HUES48 (cell line): ENCODE measurements at regions not wholly inside any gene's neighbourhood (a gene's known extent, or its start where the extent isn't known, plus 50 kb on each side); places are given as distances from the start of the nearest gene placed in this dataset.
"Not testable (repeated sequence)": the region's sequence is repeated elsewhere in the genome, so short reads cannot be mapped to it uniquely, and the experiment has no call there.

Experiments used
- H3K27ac ChIP-seq: one replicate; pipeline ENCODE4 v1.7.0; 2013; ENCODE audit warnings: low read depth, low read length, inconsistent platforms
- H3K27me3 ChIP-seq: 2 replicates; pipeline ENCODE4 v1.6.1; 2013; ENCODE audit warnings: mild to moderate bottlenecking, low read length; ENCODE audit not compliant: control insufficient read depth, insufficient read depth
- H3K36me3 ChIP-seq: 2 replicates; pipeline ENCODE4 v1.6.1; 2013; ENCODE audit warnings: low read length; ENCODE audit not compliant: control insufficient read depth, insufficient read depth
- H3K4me1 ChIP-seq: 2 replicates; pipeline ENCODE4 v1.6.1; 2013; ENCODE audit warnings: mild to moderate bottlenecking, low read length; ENCODE audit not compliant: control insufficient read depth, insufficient read depth
- H3K4me3 ChIP-seq: 2 replicates; pipeline ENCODE4 v1.5.1; 2013; ENCODE audit warnings: mild to moderate bottlenecking, low read depth, low read length
- H3K9ac ChIP-seq: 2 replicates; pipeline ENCODE4 v1.6.1; 2013; ENCODE audit warnings: mild to moderate bottlenecking, low read depth, low read length, moderate library complexity
- H3K9me3 ChIP-seq: 2 replicates; pipeline ENCODE4 v1.6.1; 2013; ENCODE audit warnings: low read length; ENCODE audit not compliant: control insufficient read depth, insufficient read depth

DNA sequence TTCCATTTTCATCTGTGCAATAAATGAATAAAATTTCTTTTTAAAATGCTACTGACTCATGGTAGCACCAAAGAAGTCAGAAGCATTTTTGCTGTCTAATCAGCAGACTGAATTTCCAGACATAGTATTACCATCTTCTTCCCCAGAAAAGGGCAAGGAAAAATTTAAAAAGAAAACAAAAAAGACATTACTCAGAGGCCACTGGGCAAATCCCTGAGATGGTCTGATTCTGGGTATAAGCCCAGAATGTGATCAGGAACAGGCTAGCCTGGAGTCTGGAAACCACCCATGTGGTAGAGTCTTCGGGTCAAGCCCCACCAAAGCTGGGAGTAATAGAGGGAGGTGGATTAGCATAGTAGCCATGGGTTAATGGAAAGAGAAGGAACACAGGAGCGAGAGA, 342.8 kb downstream of the FBXW7 start:
- H3K4me3 ChIP-seq, result no peak overlapping the region
- no peaks in the 10 kb centered on the region for H3K9me3 ChIP-seq
- H3K36me3 ChIP-seq, result no peaks in the 10 kb centered on the region
- no peak overlapping the region for H3K9ac ChIP-seq
- H3K4me1 ChIP-seq, result no peaks in the 10 kb centered on the region
- H3K27ac ChIP-seq, result no peak overlapping the region
- no peaks in the 10 kb centered on the region for H3K27me3 ChIP-seq

DNA sequence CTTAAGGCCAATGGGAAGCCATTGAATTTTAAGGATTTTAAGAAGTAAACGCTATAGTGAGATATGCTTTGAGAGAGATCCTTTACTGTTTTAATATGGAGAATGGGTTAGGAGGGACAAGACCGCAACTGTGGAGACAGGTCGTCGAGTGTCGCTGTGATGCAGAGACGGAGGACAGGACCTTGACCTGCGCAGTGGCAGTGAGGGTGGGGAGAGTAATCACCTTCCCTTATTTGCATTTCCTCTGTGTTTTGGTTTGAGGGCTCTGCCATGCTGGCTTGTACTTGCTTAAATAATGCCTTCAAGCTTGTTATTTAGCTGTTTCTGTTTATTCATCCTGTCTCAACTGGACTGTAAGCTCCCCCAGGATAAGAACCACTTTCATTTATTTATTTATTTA, 345.0 kb downstream of the FBXW7 start:
- Histone ChIP-seq H3K9ac (no peak overlapping the region), H3K27ac (no peak overlapping the region), H3K27me3 (no peaks in the 10 kb centered on the region), H3K9me3 (no peaks in the 10 kb centered on the region), H3K4me1 (no peaks in the 10 kb centered on the region), H3K4me3 (no peak overlapping the region), H3K36me3 (no peaks in the 10 kb centered on the region)

DNA sequence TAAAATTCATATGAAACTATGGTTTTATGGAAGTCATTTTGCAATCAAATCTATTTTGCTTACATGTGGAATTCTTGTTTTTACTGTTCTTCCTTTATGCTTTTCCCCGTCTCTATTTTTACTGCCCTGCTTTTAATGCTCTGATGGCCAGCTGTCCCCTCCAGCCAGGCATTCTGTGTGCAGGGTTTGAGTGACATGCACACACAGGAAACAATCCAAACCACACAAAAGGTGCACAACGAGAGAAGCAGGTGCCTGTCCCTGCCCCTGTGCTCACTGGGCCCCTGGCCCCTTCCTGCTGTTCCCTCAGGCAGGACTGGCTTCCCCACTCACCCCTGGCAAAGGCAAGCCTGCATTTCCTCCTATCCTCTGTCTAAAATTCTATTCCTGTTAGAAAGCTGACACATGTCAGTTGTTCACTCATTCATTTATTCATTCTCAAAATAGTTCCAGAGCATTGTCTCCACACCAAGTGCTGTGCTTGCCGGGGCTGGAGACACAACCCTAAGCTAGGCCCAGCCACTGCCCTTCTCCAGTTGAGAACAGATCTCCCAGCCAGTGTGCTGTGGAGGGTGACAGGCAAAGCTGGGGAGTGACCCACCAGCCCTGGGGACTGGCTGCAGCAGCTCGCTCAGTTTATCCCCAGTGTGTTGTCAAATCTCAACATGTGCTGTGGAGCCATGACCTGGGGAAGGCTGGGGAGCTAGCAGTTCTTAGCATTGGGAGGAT, 346.3 kb downstream of the FBXW7 start:
- no peaks in the 10 kb centered on the region for H3K4me1 ChIP-seq
- no peak overlapping the region for H3K9ac ChIP-seq
- no peak overlapping the region for H3K4me3 ChIP-seq
- no peak overlapping the region for H3K27ac ChIP-seq
- no peaks in the 10 kb centered on the region for H3K27me3 ChIP-seq
- no peaks in the 10 kb centered on the region for H3K9me3 ChIP-seq
- no peaks in the 10 kb centered on the region for H3K36me3 ChIP-seq

DNA sequence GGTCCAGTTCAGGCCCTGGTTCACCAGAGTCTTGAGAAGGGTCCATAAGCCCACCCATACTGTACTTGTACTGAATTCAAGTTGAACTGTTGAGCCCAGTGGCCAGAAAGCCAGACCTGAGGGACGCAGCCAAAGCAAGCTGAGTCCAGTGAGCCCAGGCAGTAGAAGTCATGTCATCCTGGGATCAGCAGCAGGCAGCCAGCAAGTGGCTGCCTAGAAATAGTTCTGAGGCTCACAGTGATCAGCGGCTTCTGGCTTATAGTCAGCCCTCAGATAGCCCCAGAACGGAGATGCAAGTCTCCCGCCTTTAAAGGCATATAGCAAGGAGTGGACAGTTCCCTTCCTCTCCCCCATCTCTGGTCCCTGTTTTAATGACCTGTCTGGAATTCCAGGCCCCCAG, 347.1 kb downstream of the FBXW7 start:
- H3K4me1 ChIP-seq, result no peaks in the 10 kb centered on the region
- no peaks in the 10 kb centered on the region for H3K9me3 ChIP-seq
- no peaks in the 10 kb centered on the region for H3K27me3 ChIP-seq
- no peak overlapping the region for H3K4me3 ChIP-seq
- H3K9ac ChIP-seq, result no peak overlapping the region
- H3K27ac ChIP-seq, result no peak overlapping the region
- no peaks in the 10 kb centered on the region for H3K36me3 ChIP-seq

DNA sequence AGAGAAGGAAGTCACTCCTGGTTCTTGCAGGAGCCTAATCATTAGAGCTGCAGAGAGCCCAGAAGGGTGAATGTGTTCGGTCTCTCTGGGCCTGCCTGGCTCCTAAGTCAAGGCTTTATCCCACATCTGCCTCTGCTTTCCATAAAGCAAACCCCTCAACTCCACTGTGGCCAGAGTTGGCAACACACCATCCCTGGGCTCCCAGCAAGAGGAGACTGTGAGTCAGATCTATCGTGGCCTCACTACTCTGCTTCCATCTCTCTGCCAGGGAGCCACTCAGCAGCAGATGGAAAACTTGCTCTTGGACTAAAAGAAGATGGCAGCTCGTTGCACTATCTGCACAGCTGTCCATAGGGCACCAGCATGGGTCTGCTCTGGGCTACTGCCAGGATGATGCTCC, 348.2 kb downstream of the FBXW7 start:
- H3K36me3 ChIP-seq, result no peaks in the 10 kb centered on the region
- no peak overlapping the region for H3K27ac ChIP-seq
- H3K27me3 ChIP-seq, result no peaks in the 10 kb centered on the region
- no peaks in the 10 kb centered on the region for H3K9me3 ChIP-seq
- H3K4me3 ChIP-seq, result no peak overlapping the region
- H3K4me1 ChIP-seq, result no peaks in the 10 kb centered on the region
- H3K9ac ChIP-seq, result no peak overlapping the region

DNA sequence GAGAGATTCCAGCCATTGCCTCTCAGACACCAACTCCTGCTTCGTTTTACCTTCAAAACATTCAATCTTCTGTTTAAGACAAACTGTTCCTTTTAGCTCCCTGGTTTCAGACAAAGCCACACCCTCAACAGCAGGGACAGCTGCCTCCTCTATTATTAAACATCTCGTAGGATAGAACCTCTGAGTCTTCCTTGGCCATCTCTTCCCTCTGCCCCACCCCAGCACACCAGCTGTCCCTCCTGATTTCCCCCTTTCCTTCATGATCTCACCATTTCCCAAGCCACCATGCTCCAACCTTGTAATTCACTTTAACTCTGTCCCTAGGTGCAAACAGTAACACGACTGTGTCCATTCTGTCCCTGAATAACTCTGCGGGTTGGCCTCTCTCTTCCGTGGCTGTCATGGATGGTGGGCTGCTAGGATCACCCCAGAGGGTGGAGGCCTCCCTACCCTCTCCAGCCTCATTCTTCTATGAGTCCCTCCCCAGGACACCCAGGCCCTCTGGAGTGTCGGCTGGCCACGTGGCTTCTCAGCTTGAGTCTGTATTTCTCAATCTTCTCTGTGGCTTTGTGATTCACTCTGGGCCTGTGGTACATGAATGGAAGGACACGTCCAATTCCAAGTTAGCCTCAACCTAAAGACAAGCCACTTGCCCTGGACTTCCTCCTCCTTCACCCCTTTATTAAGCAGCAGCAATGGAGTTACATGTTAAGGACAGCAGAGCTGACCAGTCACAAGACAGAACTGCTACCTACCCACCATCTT, 349.9 kb downstream of the FBXW7 start:
- Histone ChIP-seq H3K9ac (no peak overlapping the region), H3K9me3 (no peaks in the 10 kb centered on the region)

DNA sequence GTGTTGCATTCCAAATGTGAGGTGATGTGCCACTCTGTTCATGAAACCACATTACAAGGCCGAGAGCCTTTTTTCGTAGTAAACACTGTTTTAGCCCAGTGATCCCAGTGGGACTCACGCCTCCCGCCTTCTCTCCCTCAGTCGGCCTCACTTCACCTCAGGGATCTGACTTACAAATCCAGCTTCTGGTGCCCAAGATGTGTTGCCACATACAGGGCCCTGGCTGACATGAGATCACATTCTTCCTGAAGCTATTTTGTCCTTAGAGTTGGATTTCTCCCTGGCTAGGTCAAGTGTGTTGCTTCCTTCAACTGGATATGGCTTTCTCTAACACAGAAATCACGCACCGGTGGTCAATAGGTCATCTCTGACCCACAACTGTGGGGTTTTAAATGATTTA, 354.7 kb downstream of the FBXW7 start:
- H3K4me3 ChIP-seq, result no peak overlapping the region
- no peaks in the 10 kb centered on the region for H3K27me3 ChIP-seq
- no peak overlapping the region for H3K27ac ChIP-seq
- no peak overlapping the region for H3K9ac ChIP-seq
- H3K36me3 ChIP-seq, result no peaks in the 10 kb centered on the region
- H3K9me3 ChIP-seq, result no peaks in the 10 kb centered on the region
- H3K4me1 ChIP-seq, result no peaks in the 10 kb centered on the region

More for the DNA sequence above, 349.9 kb downstream of the FBXW7 start:
- no peak overlapping the region for H3K4me3 ChIP-seq
- H3K27me3 ChIP-seq, result no peaks in the 10 kb centered on the region
- no peak overlapping the region for H3K27ac ChIP-seq
- no peaks in the 10 kb centered on the region for H3K4me1 ChIP-seq
- H3K36me3 ChIP-seq, result no peaks in the 10 kb centered on the region

DNA sequence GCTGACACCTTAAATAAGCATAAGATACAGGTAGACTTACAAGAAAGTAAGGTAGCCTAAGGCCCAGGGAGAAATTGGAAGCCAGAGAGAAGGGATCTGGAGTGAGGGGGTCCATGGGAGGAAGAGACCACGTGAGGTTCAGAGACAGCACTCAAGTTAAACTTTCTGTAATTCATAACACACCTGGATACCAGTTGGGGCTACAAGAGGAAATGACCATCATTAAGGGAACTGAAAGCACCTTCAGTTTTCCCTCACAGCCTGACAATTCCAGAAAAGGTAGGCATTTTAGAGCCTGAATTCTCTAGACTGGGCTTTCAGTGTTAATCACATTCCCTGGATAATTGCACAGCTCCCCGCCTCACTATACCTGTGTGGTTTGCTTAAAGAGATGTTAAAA, 355.5 kb downstream of the FBXW7 start:
- H3K36me3 ChIP-seq, result no peaks in the 10 kb centered on the region
- H3K4me1 ChIP-seq, result no peaks in the 10 kb centered on the region
- H3K27me3 ChIP-seq, result no peaks in the 10 kb centered on the region
- no peak overlapping the region for H3K27ac ChIP-seq
- H3K4me3 ChIP-seq, result no peak overlapping the region
- H3K9ac ChIP-seq, result no peak overlapping the region
- no peaks in the 10 kb centered on the region for H3K9me3 ChIP-seq

DNA sequence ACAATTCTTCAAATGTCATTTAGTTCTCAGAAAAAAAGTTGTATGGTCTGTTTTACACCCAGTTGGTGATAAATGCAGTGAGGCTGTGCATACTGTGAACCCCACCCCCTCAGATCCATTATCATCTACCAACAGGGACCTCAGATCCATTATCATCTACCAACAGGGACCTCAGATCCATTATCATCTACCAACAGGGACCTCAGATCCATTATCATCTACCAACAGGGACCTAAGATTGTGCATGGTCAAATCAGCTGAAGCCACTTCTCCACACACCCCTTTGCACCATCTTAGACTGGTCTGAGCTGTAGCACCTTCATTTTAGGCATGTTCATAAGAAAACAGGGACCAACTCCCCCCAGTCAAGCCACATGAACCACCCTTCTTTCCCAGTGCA, 358.4 kb downstream of the FBXW7 start:
- not testable (repeated sequence) for H3K9ac ChIP-seq, H3K27me3 ChIP-seq

DNA sequence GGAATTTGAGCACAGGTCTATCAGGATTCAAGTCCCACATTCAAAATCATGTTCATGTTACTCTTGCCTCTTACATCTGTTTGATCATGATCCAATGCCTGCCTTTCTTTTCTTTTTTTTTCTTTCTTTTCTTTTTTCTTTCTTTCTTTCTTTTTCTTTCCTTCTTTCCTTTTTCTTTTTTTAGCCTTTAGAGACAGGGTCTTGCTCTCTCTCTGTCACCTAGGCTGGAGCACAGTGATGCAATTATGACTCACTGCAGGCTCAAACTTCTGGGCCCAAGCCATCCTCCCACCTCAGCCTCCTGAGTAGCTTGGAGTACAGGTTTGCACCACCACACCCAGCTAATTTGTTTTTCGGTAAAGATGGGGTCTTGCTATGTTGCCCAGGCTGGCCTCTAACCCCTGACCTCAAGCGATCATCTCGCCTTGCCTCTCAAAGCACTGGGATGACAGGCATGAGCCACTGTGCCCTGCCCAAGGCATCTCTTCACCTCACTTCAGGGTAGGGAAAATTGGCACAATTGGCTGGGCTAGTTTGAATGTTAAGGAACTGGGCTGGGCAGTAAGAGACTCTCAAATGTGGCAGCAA, 359.2 kb downstream of the FBXW7 start:
- Histone ChIP-seq H3K9me3 (no peaks in the 10 kb centered on the region), H3K36me3 (no peaks in the 10 kb centered on the region)

More for the DNA sequence above, 358.4 kb downstream of the FBXW7 start:
- not testable (repeated sequence) for H3K4me3 ChIP-seq, H3K9me3 ChIP-seq, H3K36me3 ChIP-seq, H3K4me1 ChIP-seq, H3K27ac ChIP-seq

DNA sequence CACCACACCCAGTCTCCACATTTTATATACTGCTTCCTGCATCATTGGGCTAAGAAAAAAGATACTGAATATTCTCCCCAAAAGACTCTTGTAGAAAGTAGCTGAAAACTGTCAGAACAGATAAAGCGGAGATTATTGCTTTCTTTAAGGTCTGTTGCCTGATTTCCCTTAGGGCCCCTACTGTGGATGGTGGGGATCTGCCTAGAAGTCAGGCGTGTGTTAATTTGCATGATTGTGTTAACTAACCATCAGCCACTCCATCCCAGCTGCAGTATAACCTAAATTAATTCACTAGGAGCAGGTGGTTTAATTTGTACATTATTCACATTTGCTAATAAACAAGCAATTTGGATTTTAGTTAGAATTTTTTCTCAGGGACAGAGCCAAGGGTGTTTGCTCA, 360.3 kb downstream of the FBXW7 start:
- H3K4me1 ChIP-seq, result no peaks in the 10 kb centered on the region
- no peak overlapping the region for H3K4me3 ChIP-seq
- H3K27ac ChIP-seq, result no peak overlapping the region
- no peaks in the 10 kb centered on the region for H3K36me3 ChIP-seq
- no peak overlapping the region for H3K9ac ChIP-seq
- no peaks in the 10 kb centered on the region for H3K9me3 ChIP-seq
- H3K27me3 ChIP-seq, result no peaks in the 10 kb centered on the region

More for the DNA sequence above, 359.2 kb downstream of the FBXW7 start:
- H3K27ac ChIP-seq, result no peak overlapping the region
- no peak overlapping the region for H3K4me3 ChIP-seq
- H3K9ac ChIP-seq, result no peak overlapping the region
- no peaks in the 10 kb centered on the region for H3K27me3 ChIP-seq
- H3K4me1 ChIP-seq, result no peaks in the 10 kb centered on the region
